GF-D8 (cell line): ENCODE measurements at regions not wholly inside any gene's neighbourhood (a gene's known extent, or its start where the extent isn't known, plus 50 kb on each side); places are given as distances from the start of the nearest gene placed in this dataset.
"Not testable (repeated sequence)": the region's sequence is repeated elsewhere in the genome, so short reads cannot be mapped to it uniquely, and the experiment has no call there.

Experiments
- DNase-seq: peaks from one replicate; lab custom pipeline; 2025; lab: John Stamatoyannopoulos, UW

DNA sequence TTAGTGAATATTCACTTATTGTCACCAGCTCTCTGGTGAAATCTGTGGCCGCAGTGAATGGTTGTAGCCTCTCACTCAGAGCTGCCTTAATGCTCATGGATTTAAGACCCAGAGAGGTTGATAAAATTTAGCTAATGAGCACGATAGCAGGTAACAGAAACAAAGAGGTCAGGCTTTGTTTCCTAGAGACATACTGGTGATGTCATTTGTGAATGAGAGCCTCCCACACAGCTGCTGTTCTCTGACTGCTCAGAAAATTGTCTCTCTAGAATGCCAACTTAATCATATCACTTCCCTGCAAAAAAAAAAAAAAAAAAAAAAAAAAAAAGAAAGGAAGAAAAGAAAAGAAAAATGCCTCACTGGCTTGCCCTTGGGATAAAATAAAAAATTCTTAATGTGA, 411.7 kb upstream of the MYT1L start:
- DNase-seq = no peak

DNA sequence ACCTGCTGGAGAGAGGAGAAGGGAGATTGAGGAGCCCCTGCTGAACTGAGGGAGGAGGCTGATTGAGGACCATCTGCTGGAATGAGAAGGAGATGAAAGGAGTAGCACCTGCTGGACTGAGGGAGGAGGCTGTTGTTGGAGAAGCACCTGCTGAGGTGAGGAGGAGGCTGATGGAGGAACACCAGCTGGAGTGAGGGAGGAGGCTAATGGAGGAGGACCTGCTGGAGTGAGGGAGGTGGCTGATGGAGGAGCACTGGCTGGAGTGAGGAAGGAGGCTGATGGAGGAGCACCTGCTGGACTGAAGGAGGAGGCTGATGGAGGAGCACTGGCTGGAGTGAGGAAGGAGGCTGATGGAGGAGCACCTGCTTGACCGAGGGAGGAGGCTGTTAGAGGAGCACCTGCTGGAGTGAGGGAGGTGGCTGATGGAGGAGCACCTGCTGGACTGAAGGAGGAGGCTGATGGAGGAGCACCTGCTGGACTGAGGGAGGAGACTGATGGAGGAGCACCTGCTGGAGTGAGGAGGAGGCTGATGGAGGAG, 409.2 kb upstream of the MYT1L start:
- DNase-seq = no peak

- DNase-seq = no peak
Observed at GRCh38 chr2:2739231-2739795, 408.2 kb upstream of the MYT1L start.

DNA sequence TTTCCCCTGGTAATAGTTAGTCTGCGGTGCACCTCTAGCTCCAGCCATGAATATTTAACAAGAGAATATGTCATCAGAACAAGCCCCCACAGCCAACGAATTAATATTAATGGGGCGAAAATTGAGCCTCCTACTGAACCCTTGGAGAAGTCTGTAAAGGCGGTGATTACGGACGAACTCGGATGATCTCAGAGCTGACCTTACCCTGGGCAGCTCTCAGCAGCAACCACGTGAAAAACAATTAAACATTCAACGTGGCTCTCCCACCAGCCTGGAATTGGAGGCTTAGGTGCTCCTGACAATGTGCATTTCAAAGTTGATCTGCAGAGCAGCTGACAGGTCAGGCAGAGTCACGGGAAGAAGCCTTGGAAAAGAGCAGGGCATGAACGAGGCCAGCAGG, 407.6 kb upstream of the MYT1L start:
- no peak for DNase-seq

DNA sequence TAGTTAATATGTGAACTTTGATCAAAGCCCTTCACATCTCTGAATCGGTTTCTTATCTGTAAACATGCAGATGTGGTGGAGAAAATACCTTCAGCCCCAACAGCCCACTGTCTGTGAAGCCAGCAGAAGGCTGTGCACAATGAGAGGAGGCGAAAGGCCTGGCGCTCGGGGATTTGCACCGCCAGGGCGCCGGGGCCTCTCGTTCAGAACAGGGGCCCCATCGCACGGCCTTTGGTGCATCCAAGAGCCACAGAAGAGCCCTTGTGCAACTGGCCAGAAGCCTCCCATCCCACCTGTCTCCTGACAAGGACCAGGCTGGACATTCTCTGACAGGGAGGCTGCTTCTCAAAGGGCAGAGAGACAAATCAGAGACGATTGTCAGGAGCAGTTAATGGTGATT, 407.2 kb upstream of the MYT1L start:
- DNase-seq = no peak

DNA sequence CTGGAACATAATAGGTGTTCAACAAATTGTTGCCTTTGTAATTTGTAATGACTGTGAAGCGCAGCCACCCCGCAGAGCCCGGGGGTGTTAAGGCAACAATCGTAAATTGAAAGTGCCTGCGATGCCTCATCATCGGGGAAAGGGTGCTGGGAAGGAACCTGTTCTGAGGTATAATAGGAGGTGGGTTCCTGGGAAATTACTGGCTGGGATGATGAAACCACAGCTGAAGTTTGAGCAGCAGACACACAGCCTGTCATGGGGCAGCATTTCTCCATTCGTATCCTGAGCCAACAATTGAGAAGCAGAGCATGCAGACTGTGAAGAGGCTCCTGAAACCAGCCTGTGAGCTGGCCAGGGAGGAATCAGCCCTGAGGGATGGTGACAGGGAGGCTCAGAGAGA, 404.0 kb upstream of the MYT1L start:
- DNase-seq = no peak

DNA sequence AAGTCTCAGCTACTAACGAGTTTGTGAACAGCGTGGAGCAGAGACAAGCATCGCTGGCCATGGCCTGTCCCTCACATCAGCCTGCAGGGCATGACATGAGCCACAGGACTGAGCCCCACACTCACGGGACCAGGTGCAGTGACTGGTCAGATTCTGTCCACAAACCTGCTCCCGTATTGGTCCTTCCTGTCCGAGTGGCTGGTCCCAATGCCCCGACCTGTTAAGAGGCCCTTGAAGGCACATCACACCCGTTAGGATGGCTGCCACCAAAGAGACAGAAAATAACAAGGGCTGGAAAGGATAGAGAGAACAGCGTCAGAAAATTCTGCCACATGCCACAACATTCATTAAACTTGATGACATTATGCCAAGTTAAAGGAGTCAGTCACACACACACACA, 403.2 kb upstream of the MYT1L start:
- DNase-seq = no peak

DNA sequence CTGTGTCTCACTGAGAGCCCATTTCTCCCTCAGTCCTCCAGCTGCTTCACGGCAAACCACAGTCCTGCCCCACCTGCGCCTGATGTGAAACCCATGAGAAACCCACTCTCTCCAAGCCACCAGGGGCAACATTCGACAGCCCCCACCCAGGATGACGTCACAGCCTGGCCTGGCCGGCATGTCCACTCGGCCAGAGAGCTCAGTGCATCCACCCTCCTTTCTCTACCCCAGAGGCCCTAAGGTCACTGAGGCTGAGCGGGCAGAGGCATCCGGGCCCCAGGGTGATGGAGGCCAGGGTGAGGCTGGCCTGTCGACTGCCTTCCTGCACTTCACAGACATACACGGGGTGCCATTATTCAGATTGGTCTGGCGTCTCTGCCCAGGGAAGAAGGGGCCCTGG, 402.7 kb upstream of the MYT1L start:
- DNase-seq = no peak

DNA sequence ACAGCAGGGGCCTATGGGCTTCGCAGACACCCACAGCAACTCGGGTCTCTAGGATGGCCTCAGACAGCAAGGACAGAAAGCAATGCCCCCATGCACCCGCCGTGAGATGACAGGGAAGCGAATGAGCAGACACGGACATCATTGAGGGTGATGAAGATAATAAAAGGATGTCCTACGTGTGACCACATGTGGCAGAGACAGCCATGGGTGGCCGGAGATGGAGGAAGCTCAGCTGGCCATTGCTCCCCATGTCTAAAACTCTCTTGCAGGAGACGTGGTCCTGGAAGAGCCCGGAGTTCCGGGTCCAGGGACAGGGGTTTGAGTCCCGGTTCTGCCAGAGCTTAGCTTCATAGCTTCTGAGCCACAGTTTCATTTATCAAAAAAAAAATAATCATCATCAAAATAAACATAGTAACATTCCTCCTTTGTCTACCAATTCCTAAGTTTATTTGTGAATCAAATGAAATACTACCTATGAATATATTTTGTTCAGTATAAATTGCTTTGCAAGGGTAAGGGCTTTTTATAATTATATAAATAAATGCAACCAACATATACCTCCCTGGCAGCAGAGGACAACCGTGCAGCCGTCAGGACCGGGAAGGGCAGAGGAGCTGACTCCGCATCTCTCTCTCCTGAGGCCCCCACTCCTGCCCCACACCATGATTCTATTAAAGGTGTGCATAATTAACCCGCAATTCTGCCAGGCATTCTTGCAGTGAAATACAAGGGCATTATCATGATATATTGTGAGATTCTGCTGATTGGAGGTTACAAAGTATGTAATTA, 401.4 kb upstream of the MYT1L start:
- DNase-seq = no peak

DNA sequence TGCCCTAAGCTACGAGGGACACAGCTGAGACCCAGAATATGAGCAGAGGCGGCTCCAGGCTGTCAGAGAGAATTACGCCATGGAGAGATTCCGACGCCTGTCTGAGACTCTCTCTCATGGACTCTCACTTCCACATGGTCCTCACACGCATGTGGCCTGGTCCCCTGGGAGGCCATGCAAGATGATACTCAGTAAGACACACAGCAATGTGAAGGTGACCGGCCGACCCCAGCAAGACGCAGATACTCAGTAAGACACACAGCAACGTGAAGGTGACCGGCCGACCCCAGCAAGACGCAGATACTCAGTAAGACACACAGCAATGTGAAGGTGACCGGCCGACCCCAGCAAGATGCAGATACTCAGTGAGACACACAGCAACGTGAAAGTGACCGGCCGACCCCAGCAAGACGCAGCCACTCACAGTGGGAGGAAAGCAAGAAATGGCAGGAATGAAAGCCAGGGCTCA, 400.8 kb upstream of the MYT1L start:
- DNase-seq = no peak

DNA sequence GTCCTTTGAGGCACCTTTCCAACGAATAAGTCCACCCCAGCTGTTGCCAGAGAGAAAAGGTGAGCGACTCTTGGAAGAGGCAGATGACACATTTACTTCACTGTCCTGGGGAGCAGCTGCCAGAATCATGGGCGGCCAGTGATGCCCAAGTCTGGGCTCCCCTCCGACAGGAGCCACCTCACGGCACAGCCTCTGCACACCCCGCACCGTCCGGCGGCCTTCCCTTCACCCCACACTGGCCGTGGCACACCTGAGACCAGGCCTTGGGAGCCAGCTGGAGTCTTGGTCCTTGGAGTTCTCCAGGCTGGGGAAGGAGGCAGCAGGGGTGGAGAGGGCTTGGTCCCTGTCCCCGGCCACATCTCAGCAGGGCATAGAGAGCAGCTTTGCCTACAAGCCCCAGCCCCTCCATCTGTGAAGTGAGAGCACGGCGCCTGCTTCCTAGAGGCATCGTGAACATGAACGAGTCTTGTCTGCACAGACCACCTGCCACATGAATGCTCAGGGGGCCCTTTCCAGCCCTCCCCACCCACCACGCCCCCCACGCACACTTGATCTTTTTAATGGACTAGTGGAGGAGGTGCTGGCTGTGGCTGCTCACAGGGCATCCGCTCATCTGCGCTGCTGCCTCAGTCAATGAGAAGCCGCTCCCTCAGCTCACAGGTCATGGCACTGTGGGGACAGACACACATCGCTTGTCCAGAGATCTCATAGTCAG, 400.2 kb upstream of the MYT1L start:
- DNase-seq = no peak

- no peak for DNase-seq
Observed at GRCh38 chr2:2730301-2730833, 399.3 kb upstream of the MYT1L start.

DNA sequence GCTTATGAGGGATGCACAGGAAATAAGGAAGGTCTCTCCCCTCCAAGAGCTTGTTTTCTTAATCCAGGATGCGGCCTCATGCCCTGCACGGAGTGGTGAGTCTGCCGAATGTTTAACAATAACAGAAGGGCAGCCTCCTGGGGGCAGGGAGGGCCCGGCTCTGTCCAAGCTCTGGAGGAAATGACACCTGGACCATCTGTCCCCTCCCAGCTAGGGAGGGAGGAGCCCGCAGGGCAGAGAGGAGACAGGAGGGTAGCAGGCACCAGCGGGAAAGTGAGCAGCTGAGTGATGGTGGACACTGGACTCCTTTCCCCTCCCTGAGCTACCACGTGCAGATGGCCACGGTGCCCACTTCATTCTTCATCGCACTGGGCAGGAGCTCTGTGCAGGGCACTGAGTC, 398.2 kb upstream of the MYT1L start:
- DNase-seq = no peak

DNA sequence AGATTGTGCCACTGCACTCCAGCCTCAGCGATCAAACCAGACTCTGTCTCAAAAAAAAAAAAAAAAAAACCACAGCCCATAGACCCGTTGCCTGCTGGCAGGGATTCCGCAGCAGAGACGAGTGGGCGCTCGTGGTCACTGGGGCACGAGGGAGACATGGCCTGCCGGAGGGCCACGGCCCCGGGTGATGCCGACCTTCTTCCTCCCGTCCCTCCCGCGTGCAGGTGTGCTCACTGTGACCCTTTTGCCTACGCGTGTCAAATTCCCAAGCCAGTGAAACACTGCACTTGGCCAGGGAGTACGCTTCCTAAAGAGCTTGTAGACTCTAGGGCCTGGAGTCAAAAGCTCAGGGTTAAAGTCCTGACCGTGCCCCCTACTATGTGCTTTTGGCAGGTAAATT, 397.6 kb upstream of the MYT1L start:
- no peak for DNase-seq

DNA sequence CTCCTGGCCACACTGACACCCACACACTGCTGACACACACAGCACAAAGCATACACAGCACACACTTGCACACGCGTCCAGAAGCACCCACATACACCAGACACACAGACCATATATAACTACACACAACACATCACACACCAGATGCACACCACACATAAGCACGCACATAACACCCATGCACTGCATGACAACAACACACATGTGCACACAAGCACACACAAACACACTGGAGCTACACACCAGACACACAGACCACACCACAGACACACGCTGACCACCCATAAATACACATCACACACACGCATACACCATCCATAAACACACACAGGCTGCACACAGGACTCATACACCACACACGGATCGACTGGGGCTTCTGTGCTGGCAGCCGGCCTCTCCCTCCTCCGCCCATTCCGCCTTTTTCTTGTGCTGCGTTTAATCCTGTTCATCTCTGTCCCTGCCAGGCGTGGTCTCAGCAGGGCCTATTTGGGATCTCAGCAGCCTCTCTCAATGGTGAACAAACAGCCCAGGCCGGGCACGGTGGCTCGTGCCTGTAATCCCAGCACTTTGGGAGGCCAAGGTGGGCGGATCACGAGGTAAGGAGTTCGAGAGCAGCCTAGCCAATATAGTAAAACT, 396.9 kb upstream of the MYT1L start:
- no peak for DNase-seq

DNA sequence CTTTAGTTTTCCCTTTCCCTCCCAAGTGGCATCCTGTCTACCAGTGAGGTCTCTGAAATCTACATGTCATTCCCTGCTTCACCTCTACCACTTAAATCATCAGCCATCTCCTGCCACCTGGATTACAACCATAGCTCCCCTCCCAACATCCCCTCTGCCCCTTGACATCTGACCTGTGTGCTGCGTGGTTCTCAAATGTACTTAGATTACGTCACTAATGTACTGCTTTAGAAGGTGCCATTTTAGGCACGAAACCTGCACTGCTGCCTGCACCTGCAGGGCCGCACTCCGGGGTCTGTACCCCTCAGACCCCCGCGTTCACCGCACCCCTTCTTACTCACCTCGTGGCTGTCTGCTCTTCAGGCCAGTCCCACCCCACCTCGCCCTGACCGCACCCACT, 395.1 kb upstream of the MYT1L start:
- DNase-seq = no peak

DNA sequence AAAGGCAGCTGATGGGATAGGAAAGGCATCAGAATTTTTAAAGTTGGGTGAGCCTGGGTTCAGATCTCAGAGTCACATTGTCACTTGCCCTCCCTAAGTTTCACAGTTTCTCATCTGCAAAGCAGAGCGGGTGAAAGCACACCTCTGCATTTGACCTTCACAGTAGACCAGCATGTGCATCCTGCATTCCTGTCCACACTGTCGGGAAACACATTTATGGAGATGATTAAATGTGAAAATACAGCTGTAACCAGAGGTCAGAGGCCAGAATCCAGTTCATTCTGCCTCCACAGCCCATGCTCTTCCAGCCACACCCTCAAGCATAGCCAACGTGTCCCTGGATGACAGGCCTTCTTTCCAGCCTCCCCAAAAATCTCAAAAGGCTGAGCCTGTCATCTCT, 392.0 kb upstream of the MYT1L start:
- no peak for DNase-seq

DNA sequence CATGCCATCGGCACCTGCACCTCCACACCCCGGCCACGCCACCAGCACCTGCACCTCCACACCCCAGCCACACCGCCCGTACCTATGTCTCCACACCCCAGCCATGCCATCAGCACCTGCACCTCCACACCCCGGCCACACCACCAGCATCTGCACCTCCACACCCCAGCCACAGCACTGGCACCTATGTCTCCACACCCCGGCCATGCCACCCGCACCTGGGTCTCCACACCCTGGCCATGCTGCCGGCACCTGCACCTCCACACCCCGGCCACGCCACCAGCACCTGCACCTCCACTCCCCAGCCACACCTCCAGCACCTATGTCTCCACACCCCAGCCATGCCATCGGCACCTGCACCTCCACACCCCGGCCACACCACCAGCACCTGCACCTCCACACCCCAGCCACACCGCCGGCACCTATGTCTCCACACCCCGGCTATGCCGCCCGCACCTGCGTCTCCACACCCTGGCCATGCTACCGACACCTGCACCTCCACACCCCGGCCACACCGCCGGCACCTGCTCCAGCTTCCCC, 390.3 kb upstream of the MYT1L start:
- no peak for DNase-seq

GRCh38 chr2:2720806-2721205, 389.7 kb upstream of the MYT1L start:
- not testable (repeated sequence) for DNase-seq

- no peak for DNase-seq
Observed at GRCh38 chr2:2720351-2720750, 389.3 kb upstream of the MYT1L start.

DNA sequence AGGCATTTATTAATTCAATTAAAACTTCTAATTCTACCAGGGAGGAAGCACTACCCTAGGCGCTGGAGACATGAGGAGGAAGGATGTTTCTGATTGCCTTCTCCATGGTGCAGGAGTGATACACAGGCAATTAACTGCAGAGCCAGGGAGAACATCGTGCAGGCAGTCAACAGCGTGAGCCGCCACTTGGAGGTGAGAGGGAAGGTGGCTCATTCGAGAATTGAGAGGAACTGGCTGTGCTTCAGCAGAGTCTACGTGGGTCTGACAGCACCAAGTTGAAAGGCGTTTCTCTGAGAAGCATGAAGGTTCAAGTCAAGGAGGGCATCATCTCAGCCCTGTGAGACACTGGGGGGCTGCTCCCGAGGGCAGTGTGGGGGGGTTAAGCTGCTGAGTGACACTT, 388.7 kb upstream of the MYT1L start:
- no peak for DNase-seq

- no peak for DNase-seq
Observed at GRCh38 chr2:2719015-2719414, 387.9 kb upstream of the MYT1L start.
